Cardiac fibroblast (primary cell): ENCODE measurements at regions not wholly inside any gene's neighbourhood (a gene's known extent, or its start where the extent isn't known, plus 50 kb on each side); places are given as distances from the start of the nearest gene placed in this dataset.

Source experiments
- DNase-seq, 2 donors: peaks; one replicate each; pipeline versions ENCODE4 v3.0.0 to v3.0.0-alpha.2; 2010; ENCODE audit warnings: low read depth in 2 of 2
- H3K4me3 ChIP-seq, 2 donors: replicated peaks in 1 of 2; 1 replicate in 1 of 2; 2 replicates in 1 of 2; pipeline ENCODE4 v1.5.1; 2011; ENCODE audit warnings: low read depth in 2 of 2, low read length in 2 of 2, mild to moderate bottlenecking in 2 of 2, moderate library complexity in 1 of 2
- CTCF ChIP-seq: IDR thresholded peaks from one replicate; pipeline ENCODE4 v1.5.1; 2011; ENCODE audit warnings: low read depth, mild to moderate bottlenecking, low read length, inconsistent platforms

DNA sequence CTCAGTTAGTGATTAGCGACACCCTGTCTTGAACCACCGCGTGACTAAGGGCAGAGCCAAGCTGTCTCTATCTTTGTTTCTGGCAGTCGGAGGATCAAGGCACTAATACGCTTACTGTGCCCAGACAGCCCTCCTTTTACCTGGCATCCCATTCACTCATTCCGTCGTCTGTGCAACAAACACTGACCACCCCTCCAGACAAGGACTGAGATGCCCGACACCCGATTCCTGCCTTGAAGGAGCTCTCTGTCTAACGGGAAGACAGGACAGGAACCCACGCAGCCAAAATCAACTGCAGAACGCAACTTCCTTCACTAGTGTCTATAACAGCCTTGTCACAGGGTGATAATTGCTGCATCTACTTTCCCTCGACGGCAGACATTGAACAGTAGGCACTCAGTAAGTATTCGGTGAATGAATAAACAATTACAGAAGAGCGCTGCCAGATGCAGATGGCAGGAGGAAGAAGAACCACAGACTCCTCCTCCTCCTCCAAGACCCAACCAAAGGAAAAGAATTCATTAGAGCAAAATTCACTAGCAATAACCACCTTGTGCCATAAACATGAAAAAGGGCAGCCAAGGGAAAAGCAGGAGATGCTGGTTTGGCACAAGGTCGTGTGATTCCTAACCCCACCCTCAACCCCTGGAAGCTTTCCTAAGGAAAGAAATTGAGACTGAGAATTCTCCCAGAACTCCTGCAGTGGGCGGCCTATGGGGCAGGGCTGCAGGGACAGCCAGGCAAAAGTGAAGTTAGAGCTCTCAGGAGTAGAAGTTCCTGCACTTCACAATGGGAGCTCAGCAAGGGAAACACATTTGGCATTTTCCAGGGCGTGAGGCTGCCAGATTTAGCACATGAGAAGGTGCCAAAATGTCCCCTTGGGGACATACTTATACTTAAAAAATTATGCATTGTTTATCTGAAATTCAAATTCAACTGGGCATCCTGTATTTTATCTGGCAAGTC, 186.6 kb upstream of the DIO3 start:
- DNase-seq: no peak
- no peak for TF ChIP-seq CTCF
- no peak overlapping the region for H3K4me3 ChIP-seq

- no peak for DNase-seq
- no peak for TF ChIP-seq CTCF
- H3K4me3 ChIP-seq: no peak overlapping the region
These were observed 184.2 kb upstream of the DIO3 start for GRCh38 chr14:101377069-101377468.

- no peak overlapping the region for H3K4me3 ChIP-seq
- no peak for TF ChIP-seq CTCF
- no peak for DNase-seq
These were observed 181.5 kb upstream of the DIO3 start for GRCh38 chr14:101379842-101380241.

- H3K4me3 ChIP-seq: no peak overlapping the region
- TF ChIP-seq CTCF: no peak
- no peak for DNase-seq
These were observed 180.8 kb upstream of the DIO3 start for GRCh38 chr14:101380512-101380911.

GRCh38 chr14:101380940-101381339, 180.4 kb upstream of the DIO3 start:
- no peak for TF ChIP-seq CTCF
- no peak for DNase-seq
- no peak overlapping the region for H3K4me3 ChIP-seq

DNA sequence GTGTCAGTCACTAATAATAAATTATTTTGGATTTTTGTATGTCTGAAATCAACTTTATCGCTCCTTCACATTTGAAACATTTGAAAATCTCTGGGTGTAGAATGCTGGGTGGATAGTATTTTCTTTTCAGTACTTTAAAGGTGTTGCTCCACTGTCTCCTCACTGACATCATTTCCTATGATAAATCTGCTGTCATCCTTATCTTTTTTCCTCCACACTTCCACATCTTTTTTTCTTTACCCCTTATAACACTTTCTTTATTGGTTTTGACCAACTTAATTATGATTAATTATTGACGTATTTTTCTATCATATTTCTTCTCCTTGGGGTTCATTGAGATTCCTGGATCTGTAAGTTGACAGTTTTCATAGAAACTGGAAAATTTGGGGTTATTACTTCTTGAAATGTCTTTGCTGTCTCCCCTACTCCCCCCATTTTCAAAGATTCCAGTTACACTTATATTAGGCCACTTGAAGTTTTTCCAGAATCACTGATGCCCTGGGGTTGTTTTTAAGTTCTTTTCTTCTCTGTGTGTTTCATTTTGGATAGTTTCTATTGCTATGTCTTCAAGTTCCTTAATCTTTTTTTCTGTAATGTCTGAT, 177.5 kb upstream of the DIO3 start:
- no peak for DNase-seq
- TF ChIP-seq CTCF: no peak
- H3K4me3 ChIP-seq: no peak overlapping the region
